SW 1271 (cell line): ENCODE measurements at regions not wholly inside any gene's neighbourhood (a gene's known extent, or its start where the extent isn't known, plus 50 kb on each side); places are given as distances from the start of the nearest gene placed in this dataset.
"Not testable (repeated sequence)": the region's sequence is repeated elsewhere in the genome, so short reads cannot be mapped to it uniquely, and the experiment has no call there.

Experiments used
- DNase-seq, 2 experiments: peaks; one replicate each; lab custom pipeline; 2025; lab: John Stamatoyannopoulos, UW

GRCh38 chr4:152193059-152193458 is 342.8 kb downstream of the FBXW7 start:
- no peak for DNase-seq

- no peak for DNase-seq
Observed at GRCh38 chr4:152190907-152191306, 345.0 kb downstream of the FBXW7 start.

GRCh38 chr4:152189451-152190179 is 346.3 kb downstream of the FBXW7 start:
- DNase-seq, result no peak

DNA sequence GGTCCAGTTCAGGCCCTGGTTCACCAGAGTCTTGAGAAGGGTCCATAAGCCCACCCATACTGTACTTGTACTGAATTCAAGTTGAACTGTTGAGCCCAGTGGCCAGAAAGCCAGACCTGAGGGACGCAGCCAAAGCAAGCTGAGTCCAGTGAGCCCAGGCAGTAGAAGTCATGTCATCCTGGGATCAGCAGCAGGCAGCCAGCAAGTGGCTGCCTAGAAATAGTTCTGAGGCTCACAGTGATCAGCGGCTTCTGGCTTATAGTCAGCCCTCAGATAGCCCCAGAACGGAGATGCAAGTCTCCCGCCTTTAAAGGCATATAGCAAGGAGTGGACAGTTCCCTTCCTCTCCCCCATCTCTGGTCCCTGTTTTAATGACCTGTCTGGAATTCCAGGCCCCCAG is 347.1 kb downstream of the FBXW7 start:
- DNase-seq, result no peak

GRCh38 chr4:152187693-152188092 is 348.2 kb downstream of the FBXW7 start:
- no peak for DNase-seq

GRCh38 chr4:152185786-152186550 is 349.9 kb downstream of the FBXW7 start:
- DNase-seq, result no peak

DNA sequence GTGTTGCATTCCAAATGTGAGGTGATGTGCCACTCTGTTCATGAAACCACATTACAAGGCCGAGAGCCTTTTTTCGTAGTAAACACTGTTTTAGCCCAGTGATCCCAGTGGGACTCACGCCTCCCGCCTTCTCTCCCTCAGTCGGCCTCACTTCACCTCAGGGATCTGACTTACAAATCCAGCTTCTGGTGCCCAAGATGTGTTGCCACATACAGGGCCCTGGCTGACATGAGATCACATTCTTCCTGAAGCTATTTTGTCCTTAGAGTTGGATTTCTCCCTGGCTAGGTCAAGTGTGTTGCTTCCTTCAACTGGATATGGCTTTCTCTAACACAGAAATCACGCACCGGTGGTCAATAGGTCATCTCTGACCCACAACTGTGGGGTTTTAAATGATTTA is 354.7 kb downstream of the FBXW7 start:
- DNase-seq, result no peak

- no peak for DNase-seq
Observed at GRCh38 chr4:152180369-152180768, 355.5 kb downstream of the FBXW7 start.

GRCh38 chr4:152177538-152177937 is 358.4 kb downstream of the FBXW7 start:
- DNase-seq, result not testable (repeated sequence)

DNA sequence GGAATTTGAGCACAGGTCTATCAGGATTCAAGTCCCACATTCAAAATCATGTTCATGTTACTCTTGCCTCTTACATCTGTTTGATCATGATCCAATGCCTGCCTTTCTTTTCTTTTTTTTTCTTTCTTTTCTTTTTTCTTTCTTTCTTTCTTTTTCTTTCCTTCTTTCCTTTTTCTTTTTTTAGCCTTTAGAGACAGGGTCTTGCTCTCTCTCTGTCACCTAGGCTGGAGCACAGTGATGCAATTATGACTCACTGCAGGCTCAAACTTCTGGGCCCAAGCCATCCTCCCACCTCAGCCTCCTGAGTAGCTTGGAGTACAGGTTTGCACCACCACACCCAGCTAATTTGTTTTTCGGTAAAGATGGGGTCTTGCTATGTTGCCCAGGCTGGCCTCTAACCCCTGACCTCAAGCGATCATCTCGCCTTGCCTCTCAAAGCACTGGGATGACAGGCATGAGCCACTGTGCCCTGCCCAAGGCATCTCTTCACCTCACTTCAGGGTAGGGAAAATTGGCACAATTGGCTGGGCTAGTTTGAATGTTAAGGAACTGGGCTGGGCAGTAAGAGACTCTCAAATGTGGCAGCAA is 359.2 kb downstream of the FBXW7 start:
- no peak for DNase-seq

DNA sequence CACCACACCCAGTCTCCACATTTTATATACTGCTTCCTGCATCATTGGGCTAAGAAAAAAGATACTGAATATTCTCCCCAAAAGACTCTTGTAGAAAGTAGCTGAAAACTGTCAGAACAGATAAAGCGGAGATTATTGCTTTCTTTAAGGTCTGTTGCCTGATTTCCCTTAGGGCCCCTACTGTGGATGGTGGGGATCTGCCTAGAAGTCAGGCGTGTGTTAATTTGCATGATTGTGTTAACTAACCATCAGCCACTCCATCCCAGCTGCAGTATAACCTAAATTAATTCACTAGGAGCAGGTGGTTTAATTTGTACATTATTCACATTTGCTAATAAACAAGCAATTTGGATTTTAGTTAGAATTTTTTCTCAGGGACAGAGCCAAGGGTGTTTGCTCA is 360.3 kb downstream of the FBXW7 start:
- DNase-seq, result no peak

- no peak for DNase-seq
Observed at GRCh38 chr4:152172146-152172545, 363.7 kb downstream of the FBXW7 start.

DNA sequence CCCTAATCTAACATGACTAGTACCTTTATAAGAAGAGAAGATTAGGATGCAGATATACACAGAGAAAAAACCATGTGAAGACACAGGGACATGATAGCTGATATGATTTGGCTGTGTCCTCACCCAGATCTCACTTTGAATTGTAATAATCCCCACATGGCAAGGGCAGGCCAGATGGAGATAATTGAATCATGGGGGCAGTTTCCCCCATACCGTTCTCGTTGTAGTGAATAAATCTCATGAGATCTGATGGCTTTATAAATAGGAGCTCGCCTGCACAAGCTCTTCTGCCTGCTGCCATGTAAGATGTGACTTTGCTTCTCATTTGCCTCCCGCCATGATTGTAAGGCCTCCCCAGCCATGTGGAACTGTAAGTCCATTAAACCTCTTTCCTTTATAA is 364.3 kb downstream of the FBXW7 start:
- no peak for DNase-seq

- no peak for DNase-seq
Observed at GRCh38 chr4:152169683-152170082, 366.2 kb downstream of the FBXW7 start.

DNA sequence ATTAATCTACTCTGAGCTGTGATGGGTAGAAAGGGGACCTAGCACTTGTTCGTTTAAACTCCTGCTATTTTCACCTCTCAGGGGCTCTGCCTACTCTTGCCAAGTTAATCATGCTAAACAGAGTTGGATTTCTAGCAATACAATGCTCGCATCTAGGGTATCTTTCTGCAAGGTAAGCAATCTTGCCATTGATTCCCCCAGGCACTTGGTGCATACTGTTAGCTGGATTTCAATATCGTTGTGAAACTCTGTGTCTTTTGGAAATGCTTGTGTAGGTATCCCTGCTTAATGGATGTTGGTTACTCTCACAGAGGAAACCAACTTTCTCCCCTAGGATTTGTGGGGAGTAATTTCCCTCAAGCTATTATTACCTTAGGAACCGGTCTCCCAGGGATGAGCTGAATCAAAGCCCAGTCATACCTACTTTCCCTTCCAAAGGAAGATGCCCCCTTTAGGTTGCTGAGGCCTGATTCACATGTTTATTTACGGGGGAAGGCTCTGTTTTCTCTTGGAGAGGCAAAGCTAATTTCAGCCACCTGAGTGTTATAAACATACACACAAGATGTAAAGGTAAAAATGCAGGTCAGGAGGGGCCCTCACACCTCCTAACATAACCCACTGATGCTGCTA is 366.8 kb downstream of the FBXW7 start:
- no peak for DNase-seq

- no peak for DNase-seq
Observed at GRCh38 chr4:152166567-152166966, 369.3 kb downstream of the FBXW7 start.

- no peak for DNase-seq
Observed at GRCh38 chr4:152165846-152166245, 370.0 kb downstream of the FBXW7 start.

DNA sequence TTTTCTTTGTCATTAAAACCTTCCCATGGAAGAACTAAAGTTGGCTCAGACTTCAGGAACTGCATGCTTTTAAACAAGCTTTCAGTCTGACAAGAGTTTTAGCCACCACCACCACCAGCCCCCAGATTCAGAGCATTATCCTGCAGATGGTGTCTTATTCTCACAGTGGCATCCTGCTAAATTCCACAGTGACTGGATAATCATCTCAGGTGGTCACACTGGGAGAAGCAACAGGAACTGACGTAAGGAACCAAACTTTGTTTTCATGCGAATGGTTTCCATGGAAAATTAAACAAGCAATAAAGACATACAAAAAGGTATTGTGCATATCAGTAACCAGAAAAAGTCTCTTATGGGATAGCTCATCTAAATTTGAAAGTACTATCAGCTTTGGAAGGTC is 370.7 kb downstream of the FBXW7 start:
- no peak for DNase-seq

GRCh38 chr4:152164561-152164960 is 371.3 kb downstream of the FBXW7 start:
- DNase-seq, result no peak

- DNase-seq, result no peak
Observed at GRCh38 chr4:152162331-152162697, 373.6 kb downstream of the FBXW7 start.

DNA sequence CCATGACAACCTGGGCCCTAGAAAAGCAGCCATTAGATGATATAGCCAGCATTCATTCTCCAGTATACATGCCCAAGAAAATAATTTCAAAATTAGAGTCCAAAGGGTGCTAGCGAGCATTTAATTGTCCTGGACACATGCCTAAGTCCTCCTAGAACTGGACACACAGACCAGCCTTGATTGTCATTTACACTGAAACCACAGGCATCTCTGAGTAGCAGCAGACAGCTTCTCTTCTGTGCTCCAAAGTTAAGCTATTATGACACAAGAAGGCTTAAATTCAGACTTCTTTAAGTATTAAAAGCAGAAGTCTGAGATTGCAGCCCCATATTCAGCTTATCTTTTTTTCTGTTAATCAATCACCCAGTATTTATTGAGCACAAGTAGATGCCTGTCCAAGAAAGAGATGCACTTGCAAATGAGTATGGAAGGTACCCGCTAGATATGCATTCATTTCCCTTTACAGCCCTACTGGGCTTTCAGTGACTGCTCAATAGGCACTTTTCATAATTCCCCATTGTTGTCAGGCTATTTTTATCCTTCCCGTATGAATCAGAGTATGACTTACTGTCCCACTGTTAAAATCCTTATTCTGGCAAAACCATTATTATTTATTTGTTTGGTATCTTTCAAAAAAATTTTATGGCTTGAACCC is 374.1 kb downstream of the FBXW7 start:
- no peak for DNase-seq

GRCh38 chr4:152160225-152160800 is 375.6 kb downstream of the FBXW7 start:
- no peak for DNase-seq
